Omental fat pad (tissue), 3 donors: ENCODE measurements at regions not wholly inside any gene's neighbourhood (a gene's known extent, or its start where the extent isn't known, plus 50 kb on each side); places are given as distances from the start of the nearest gene placed in this dataset.

Source experiments
- ATAC-seq: fragments of 150-250 bp; one replicate; pipeline ENCODE4 v1.9.1; 2016; ENCODE audit warnings: mild to moderate bottlenecking, moderate library complexity; ENCODE audit not compliant: low FRiP score
- DNase-seq: peaks from one replicate; pipeline ENCODE4 v3.0.0-alpha.2; 2019; ENCODE audit warnings: low spot score
- CTCF ChIP-seq, 3 donors: fragments of 450-650 bp; IDR thresholded peaks; one replicate each; pipeline ENCODE4 v1.5.1; 2016 to 2017; ENCODE audit warnings: antibody characterized with exemption in 3 of 3, mild to moderate bottlenecking in 3 of 3, moderate library complexity in 2 of 3

DNA sequence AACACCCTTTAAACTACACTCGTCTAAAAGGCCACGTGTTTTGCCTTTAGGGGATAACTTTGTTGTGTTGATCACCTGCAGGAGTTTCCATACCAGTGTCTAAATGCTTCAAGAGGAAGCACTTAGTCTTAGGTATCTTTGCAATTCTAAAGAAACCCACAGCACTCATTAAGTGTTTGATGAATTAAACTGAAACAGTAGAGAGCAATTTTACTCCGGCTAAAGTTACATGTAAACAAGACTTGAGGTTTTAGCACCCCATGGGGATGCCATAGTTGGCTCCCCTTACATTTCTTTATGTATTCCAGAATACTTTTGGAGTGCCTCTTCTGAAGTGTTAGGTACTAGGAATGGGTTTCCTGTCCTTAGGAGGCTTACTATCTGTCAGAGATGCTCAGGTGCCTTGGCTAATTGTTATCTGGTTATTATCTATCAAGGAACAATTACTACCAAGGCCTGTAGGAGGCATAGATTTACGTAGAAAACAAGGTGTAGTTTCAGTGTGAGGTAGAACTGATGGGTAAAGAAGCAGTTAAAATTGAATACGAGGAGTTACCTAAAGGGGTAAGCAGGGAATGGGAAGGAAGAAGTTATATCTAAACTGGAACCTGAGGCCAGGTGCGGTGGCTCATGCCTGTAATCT lies 176.8 kb upstream of the SAMSN1 start:
- DNase-seq (no peak), ATAC-seq (no peak)
- no peak for TF ChIP-seq CTCF (IDR thresholded peaks at IDR 0.05)

GRCh38 chr21:14720237-14720636 lies 174.1 kb upstream of the SAMSN1 start:
- TF ChIP-seq CTCF (IDR thresholded peaks at IDR 0.05): no peak
- DNase-seq: no peak
- no peak for ATAC-seq

DNA sequence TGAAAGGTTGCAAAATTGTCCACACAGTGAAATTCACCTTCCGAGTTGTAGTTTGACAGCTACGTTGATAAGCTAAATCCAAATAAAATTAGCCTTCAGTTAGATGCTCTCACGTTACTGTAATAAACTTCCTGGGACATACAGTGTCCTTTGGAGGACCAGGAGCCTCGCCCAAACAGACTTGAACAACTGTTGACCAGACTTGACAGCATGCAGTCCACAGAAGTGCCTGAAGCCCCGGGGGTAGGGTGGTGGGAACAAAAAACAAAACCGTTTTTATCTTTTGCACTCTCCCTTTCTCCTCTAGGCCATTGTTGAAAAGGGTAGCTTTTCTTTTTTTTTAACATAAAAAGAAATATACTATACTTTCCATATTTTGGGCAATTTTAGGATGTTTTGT lies 172.8 kb upstream of the SAMSN1 start:
- ATAC-seq: no peak
- no peak for DNase-seq
- TF ChIP-seq CTCF (IDR thresholded peaks at IDR 0.05): no peak

DNA sequence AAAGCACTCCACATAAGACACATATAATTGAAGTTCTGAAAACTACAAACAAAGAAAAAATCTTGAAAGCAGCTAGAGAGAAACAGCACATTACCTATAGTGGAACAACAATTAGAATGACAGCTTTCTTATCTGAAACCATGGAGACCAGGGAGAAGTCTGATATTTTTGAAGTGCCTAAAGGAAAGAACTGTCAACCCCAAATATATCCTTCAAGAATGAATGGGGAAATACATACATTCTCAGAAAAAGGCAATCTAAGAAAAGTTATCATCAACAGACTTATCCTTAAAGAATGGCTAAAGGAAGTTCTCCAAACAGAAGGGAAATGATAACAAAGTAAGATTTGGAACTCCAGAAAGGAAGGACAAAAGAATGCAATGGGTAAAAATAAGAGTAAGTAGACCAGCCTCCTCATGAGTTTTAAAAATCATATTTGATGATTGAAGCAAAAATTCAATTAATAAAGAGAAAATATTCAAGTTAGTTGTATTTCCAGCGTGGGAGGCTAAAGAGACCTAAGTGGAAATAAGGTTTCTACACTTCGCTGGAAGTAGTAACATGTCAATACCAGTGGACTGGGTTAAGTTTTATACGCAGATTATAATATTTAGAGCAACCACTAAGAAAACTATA lies 170.8 kb upstream of the SAMSN1 start:
- ATAC-seq (no peak), DNase-seq (no peak)
- TF ChIP-seq CTCF (IDR thresholded peaks at IDR 0.05): no peak

DNA sequence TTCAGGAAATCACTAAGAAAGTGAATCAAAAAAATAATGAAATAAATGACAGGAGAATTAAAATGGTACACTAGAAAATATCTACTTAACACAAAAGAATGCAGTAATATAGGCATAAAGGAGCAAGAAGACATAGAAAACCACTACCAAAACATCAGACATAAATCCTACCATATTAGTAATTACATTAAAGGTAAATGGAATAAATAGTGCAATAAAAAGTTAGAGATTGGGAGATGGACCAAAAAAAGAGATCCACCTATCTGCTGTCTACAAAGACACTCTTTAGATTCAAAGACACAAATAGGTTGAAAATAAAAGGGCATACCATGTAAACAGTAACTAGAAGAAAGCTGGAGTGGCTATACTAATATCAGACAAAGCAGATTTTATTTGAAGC lies 167.0 kb upstream of the SAMSN1 start:
- ATAC-seq (no peak), DNase-seq (no peak)

DNA sequence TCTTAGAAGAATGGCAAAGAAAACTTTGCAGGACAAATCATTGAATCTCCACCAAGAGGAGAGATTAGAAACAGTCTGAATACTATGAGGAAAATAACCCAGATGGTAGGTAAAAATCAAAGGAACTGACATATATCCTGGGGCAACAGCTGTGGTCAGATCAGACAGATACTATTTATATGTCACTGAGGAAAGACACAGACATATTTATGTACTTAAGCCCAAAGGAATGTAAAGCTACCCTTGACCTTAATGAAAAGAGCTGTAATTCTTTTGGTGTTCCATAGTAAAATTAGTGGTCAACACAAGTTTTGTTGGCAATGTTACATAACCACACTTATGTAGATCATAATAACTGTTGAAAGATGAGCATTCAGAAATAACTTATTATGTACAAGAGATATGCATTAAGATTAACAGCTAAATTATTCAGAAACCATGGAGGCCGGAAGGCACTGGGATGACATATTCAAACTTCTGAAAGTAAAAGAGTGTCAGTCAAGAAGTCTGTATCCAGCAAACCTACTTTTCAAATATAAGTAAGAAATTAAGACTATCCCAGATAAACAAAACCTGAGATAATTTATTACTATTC lies 166.1 kb upstream of the SAMSN1 start:
- no peak for DNase-seq
- no peak for ATAC-seq
- TF ChIP-seq CTCF (IDR thresholded peaks at IDR 0.05): no peak

More for the DNA sequence above, 167.0 kb upstream of the SAMSN1 start:
- TF ChIP-seq CTCF (IDR thresholded peaks at IDR 0.05): no peak

DNA sequence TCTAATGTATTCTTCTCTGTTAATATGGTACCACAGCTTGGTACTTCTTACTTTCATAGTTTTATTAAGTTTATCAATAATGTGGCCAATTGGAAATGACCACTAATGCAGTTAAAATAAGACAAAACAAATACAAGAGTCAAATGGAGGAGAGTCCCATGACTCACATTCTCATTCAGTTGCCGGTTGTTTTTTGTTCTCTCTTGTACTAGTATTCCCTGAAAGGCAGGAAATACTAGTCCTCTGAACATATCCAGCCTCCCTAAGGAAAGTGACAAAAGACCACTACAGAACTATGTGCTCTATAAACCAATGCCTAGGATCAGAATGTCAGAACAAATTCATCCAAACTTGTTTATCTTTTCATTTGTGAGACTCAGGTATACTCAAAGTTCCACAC lies 165.2 kb upstream of the SAMSN1 start:
- no peak for TF ChIP-seq CTCF (IDR thresholded peaks at IDR 0.05)
- no peak for ATAC-seq
- no peak for DNase-seq
